ENCODE measurements at regions not wholly inside any gene's neighbourhood (a gene's known extent, or its start where the extent isn't known, plus 50 kb on each side); places are given as distances from the start of the nearest gene placed in this dataset.
A peak's percentile ranks its signal among the peaks of the same experiment; 100 is the strongest.
"Not testable (repeated sequence)": the region's sequence is repeated elsewhere in the genome, so short reads cannot be mapped to it uniquely, and the experiment has no call there.

DNA sequence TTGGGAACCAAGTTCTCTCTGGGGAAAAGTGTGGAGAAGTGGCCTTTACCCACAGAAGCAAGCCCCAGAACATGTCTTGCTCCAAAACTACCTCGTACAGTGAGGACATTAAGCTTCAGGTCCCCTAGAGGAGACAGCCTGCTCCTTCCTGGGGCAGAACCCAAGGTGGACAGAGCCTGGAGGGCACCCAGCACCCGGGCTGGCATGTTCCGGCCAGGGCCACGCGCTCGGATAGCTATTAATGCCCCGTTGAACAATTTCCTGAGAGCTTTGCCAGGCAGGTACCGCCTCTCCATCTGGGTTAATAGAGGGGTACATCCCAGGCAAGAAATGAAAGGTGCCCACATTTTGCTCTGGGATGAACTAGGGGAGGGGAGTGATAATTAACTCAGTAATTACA is 169.0 kb upstream of the GRK3 start:
- DNase-seq (ENCODE audit: low read depth in 2 of 2) = no peak

DNA sequence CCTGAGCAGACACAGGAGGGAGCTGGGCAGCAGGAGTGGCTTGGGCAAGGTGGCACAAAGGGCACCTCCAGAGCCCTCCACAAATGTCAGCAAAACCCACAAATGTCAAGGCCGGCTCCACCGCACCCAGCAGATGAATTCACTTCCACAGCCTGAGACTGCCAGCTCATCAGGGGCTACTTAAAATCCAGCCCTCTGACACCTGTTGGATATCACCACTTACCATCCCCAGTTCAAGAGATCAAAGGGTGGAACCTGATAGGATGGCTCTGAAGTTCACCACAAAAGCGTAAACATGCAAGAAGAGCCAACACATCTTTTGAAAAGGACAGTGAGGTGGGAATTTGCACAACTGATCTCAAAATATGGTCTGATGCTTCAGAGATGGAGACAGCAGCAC is 168.6 kb upstream of the GRK3 start:
- DNase-seq (ENCODE audit: low read depth in 2 of 2) = no peak

DNA sequence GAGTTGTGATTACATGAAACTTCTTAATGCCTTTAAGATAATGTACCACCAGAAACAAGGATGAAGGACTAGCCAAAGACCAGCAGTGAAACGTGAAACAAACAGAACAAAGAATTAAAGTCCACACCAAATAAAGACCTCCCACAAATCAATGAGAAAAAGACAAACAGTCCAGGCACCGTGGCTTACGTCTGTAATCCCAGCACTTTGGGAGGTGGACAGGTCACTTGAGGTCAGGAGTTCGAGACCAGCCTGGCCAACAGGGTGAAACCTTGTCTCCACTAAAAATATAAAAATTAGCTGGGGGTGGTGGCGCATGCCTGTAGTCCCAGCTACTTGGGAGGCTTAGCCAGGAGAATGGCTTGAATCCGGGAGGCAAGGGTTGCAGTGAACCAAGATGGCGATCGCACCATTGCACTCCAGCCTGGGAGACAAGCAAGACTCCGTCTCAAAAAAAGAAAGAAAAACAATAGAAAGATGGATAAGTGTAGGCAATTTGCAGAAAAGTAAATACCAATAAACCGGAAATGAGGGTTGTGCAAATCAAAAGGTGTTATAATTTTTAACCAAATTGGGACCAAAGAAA is 167.8 kb upstream of the GRK3 start:
- DNase-seq (ENCODE audit: low read depth in 2 of 2) = no peak

DNA sequence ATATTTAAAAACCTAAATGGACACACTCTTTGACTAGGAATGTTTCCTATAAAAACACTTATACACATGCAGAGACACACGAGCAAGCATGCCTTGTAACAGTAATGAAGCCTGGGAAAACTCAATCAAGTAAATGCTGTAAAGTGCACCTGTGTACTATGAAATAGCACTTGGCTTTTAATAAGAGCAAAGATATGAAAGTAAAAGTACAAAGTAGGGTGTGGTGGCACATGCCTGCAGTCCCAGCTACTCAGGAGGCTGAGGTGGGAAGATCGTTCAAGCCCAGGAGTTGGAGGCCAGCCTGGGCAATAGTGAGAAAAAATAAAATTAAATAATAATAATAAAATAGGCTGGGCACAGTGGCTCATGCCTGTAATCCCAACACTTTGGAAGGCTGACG is 166.9 kb upstream of the GRK3 start:
- no peak for DNase-seq (ENCODE audit: low read depth in 2 of 2)

DNA sequence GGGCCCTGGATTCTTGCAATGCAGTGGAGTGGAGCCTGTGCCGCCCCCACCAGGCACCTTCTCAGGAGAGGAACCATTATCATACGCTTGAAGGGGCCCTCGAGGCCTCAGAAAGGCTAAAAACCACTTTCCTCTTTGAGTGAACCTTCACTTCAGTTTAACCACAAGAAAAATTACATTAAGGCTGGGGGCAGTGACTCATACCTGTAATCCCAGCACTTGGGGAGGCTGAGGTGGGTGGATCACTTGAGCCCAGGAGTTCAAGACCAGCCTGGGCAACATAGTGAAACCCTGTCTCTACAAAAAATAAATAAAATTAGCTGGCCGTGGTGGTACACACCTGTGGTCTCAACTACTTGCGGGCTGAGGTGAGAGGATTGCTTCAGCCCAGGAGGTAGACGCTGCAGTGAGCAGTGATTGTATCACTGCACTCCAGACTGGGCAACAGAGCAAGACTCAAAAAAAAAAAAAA is 165.8 kb upstream of the GRK3 start:
- peak; percentile 23 to 27 for DNase-seq (ENCODE audit: low read depth in 2 of 2)

DNA sequence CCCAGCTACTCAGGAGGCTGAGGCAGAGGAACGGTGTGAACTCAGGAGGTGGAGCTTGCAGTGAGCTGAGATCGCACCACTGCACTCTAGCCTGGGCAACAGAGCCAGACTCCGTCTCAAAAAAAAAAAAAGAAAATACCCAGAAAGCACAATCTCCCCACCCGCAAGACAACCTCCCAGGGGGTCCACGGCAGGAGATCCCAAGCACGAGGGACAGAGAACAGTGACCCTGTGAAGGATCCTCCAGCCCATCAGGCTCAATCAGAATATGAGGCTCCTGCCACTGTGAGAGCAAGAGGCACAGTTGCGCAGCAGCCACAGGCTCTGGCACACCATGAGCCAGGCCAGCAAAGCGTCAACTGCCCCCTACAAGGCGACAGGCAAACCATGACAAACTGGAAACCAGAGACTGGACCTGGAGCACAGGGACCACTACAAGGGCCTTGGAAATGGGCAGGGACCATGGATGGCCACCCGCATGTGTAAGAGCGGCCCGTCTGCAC is 164.8 kb upstream of the GRK3 start:
- DNase-seq (ENCODE audit: low read depth in 2 of 2) = no peak

DNA sequence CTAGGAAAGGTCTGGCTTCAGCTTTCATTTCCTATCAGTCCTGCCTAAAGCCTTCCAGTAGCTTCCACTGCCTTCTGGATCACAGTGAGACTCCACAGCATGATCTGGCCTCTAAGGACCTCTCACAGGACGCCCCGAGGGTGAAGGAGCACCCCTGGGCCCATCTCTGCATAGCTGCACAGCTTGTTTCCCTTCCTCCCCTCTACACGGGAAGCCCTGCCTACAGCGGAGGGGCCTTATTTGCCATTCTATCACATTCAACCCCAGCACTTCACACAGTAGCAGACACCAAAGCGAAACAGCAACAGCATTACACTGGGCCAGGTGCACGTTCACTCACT is 162.3 kb upstream of the GRK3 start:
- DNase-seq (ENCODE audit: low read depth in 2 of 2) = no peak

DNA sequence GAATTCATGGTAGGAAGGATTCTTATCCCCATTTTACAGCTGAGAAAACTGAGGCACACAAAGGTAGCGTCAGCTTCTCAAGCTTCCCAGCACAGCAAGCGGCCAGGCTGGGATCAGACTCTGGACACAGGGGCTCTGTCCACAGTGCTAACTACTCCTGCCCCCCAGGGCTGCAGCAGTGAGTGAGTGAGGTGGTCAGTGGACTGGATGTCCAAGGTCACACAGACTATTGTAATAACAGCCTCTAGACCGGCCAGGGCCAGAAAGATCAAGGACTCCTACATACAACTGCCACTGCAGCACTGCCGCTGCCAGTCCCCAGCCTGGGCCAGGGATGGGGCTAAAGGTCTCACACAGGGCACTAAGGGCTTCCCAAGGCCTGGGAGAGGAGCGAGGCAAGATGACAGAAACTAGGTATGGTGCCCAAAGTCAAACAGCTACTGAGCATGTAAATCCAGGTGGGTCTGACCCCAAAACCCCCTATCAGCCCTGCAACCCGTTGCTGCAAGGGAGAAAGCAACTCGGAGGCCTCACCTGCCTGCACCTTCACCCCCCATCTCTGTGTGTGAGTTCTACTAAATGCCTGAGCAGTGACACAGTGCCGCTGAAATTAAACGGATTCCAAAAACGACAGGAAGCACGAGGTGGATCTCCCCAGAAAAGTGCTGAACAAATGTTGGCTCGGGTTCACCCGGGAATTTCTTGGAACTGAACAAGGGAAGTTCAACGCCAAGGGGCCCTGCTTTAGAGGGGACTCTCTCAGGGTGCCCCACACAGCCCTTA is 161.8 kb upstream of the GRK3 start:
- no peak for DNase-seq (ENCODE audit: low read depth in 2 of 2)

DNA sequence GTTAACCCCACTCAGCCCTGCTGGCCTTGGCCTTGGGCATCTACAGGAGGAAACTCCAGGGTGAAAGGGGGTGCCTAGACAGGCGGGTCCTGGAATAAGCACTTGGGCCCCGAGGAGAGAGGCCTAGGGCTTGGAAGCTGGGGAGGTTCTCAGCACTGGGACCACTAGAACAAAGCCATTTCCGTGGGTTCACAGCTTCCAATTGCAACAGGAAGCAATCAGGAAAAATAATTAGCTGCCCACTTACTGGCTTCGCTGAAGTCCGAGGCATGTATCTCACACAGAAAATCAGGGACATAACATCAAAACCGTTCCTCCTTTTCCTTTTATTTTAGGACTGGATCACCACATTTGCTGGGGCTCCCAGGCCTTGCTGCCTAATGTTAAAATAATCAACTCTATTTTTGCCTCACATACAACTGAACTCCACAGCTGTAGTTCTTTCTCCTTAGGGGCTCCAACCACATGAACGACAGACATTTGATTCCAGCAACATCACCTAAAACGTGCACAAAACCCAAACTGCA is 161.1 kb upstream of the GRK3 start:
- DNase-seq (ENCODE audit: low read depth in 2 of 2) = no peak

DNA sequence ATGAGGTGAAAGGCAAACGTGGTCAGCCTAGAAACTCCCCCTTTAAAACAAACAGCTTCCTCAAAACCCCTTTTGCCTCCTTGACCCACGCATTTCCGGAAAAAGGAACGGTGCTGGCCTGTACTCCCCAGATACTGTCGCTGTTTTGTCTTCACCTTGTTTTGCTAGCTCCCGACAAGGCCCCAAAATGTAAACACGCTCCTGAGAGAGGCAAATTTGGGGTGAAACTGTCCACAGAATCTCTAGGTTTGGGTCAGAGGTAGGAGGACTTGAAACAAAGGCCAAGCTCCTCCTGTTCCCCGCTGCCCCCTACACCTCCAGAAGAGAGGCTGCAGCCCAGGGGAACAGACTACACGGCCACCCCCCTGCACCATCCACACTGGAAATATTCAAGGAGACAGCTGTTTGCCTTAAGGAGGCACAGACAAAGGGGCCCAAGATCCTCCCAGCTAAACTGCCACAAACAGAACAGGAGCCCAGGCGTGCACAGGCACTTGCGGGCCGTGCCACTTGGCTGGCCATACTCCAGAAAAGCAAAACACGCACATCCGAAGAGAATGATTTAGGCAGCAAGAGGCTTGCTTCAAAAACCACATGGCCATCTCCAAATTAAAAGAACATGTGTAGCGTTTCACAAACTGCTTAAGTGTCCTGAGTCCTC is 160.5 kb upstream of the GRK3 start:
- no peak for DNase-seq (ENCODE audit: low read depth in 2 of 2)

DNA sequence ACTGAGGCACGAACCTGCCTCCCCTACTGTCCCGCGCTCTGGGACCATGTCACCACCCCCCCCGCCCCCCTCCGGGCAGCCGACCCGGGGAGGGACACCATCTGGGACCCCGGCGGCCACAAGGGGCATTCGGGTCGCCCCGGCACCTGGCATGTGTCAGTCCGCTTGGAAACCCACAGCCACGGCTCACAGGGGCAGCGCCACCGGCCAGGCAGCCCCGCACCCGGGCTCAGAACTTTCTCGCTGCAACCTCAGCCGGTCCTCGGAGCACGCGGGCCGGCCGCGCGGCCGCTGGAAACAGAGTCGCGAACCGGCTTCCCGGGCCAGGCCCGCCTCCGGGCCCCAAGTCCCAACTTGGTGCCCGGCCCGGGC is 159.9 kb upstream of the GRK3 start:
- no peak for DNase-seq (ENCODE audit: low read depth in 2 of 2)

DNA sequence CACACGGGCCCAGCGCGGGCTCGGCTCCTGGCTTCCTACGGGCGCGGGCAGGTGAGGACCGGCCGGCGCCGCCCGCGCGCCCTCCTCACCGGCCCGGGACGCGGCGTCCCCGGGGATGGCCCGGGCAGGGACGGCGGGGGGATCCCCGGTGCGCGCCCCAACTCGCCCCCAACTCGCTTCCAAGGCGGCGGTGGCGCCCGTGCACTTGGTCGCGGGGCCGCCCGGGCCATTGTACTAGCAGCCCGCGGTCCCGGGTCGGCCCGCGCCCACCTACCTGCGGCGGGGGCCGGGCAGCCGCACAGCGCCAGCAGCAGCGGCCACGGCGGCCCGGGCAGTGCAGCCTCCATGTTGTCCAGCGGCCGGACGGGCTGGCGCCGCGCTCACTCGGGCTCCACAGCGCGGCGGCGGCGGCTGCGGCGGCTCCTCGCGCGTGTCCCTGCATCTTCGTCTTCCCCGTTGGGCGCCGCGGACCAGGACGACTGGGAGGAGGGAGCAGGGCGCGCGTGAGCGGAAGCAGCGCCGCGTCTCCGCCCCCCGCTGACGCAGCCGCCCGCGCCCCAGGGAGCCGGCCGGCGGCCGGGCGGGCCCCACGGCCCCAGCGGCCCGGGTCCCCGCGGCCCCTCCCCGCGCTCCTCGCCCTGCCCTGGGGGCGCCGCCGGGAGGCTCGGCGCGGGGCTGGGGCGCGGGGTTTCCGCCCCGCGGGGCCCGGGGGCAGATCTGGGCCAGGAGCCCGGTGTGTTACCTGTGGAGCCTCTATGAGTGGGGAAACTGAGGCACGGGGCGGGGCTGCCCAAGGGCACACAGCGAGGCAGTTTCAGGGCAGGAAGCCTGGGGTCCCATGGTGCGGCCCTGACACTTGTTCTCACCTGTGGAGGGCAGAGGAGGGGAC is 159.3 kb upstream of the GRK3 start:
- peak; percentile 52 to 65 for DNase-seq (ENCODE audit: low read depth in 2 of 2)

DNA sequence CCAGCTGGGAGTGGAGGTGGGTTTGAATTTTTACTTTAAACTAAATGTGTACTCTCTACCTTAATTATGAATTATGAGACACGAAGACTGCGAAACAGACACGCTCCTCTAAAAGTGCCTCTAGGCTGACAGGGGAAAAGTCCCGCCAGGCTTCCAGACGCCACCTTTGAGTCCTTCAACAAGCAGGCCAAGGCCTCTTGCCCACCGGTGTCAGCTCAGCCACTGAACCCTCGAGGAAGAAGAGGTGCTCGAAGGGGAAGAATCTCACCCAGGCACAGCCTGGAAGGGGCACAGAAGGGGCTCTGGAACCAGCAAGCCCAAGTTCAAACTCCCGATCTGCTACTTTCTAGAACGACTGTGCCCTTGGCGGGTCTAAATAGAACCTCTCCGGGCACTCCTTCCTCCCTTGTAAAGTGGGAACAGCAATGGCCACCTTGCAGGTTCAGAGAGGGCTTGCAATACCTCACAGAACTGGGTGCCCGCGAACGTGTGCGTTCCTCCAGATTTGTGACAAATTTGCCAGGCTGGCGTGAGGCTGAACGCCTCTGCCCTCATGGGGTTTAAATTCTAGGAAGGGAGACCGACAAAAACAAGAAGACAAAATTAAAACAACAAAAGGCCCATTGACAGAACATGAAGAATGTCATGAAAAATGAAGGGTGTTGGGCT is 158.5 kb upstream of the GRK3 start:
- DNase-seq (ENCODE audit: low read depth in 2 of 2) = no peak

DNA sequence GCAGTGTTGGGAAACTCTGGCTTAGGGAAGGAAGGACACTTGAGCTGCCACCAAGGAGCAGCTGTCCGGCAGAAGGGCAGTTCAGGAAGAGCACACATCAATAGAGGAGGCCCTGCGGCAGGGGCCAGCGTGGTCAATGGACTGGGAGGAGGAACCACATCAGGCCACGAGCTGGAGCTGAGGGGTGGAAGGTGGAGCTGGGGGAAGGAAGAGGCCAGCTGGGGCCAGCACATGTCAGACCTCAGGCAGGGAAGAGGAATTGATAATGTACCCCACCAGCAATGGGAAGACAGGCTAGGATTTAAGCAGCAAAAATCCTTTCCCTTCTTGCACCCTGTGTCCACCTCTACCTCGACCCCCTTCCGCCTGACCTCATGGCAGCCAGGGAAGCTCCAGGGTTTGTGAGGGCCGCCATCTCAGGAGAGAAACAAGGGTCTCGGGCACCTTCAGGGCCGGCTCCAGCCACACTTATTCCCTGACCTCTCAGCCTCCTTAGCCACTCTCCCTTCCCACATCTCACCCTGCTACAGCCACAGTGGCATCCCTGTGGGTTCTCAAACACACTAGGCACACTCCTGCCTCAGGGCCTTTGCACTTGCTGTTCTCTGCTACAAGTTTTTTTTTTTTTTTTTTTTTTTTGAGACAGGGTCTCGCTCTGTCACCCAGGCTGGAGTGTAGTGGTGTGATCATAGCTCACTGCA is 157.8 kb upstream of the GRK3 start:
- DNase-seq (ENCODE audit: low read depth in 2 of 2) = no peak

DNA sequence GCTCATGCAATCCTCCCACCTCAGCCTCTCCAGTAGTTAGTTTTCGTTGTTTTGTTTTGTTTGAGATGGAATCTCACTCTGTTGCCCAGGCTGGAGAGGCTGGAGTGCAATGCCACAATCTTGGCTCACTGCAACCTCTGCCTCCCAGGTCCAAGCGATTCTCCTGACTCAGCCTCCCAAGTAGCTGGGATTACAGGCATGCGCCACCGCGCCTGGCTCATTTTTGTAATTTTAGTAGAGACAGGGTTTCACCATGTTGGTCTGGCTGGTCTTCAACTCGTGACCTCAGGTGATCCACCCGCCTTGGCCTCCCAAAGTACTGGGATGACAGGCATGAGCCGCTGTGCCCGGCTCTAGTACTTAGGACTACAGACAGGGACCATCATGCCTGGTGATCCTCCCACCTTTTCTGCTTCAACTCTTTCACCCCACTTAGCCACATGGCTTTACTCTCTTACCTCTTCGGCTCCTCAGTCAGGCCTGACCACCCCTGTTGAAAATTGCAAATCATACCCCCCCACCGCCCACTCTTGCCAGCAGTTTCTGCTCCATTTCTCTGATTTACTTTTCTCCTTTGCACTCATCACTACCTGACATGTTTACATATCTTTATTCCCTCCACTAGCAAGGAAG is 157.1 kb upstream of the GRK3 start:
- DNase-seq (ENCODE audit: low read depth in 2 of 2) = no peak

DNA sequence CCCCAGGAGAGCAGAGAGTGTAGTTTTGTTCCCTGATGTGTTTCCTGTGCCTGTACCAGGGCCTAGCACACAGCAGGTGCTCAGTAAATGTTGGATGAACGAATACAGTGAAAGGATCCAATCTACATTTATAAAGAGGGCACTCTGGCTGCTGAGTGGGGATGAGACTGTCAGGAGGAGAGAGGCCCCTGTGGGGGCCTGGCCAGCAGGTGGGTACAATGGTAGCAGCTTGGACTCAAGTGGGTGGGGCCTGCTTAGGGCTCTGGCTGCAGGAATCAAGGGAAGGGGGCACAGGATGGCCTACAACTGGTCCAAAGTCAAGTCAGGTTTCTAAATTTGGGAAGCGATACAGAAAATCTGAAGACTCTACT is 156.6 kb upstream of the GRK3 start:
- DNase-seq (ENCODE audit: low read depth in 2 of 2) = no peak

DNA sequence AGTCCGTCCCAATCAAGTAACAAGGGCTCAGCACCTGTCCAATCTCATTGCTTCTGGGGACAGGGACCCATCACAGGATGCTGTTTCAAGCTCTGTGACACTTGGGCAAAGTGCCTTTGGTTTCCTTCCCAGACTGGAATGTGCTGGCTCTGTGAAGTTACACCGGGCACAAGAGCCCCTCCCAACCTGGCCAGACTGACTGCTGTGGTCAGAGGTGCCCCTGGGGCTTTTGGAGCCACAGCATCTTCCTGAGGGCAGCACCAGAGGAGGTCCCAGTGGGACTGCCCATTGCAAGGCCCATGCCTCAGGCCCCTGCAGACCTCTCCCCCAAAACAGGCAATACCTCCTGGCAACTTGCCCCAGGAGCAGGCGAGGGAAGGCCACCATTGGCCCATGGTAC is 155.2 kb upstream of the GRK3 start:
- DNase-seq (ENCODE audit: low read depth in 2 of 2) = no peak

DNA sequence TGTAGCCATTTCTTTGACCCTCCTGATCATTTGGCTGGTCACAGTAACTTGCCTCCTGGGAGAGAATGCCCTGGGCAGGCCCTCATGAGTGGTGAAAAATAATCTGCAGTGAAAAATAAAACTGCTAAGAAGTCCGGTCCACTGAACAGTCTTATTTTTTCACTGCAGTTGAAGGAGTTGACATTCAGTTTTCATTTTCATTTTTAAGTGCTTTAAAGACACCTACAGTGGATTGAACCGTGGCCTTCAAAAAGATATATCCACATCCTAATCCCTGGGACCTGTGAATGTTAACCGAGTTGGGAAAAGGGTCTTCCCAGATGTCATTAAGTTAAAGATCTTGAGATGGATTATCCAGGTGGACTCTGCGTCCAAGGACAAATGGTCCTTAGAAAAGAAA is 153.6 kb upstream of the GRK3 start:
- no peak for DNase-seq (ENCODE audit: low read depth in 2 of 2)

DNA sequence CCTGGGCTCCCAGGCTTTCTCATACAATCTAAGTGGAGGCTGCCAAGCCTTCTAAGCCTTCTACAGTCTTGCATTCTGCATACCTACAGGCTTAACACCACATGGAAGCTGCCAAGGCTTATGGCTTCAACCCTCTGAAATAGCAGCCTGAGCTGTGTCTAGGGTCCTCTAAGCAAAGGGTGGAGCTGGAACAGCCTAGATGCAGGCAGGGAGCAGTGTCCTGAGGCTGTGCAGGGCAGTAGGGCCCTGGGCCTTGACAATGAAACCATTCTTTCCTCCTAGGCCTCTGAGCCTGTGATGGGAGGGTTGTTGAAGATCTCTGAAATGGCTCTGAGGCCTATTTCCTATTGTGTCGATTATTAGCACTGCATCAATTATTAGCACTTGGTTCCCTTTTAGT is 150.9 kb upstream of the GRK3 start:
- no peak for DNase-seq (ENCODE audit: low read depth in 2 of 2)

DNA sequence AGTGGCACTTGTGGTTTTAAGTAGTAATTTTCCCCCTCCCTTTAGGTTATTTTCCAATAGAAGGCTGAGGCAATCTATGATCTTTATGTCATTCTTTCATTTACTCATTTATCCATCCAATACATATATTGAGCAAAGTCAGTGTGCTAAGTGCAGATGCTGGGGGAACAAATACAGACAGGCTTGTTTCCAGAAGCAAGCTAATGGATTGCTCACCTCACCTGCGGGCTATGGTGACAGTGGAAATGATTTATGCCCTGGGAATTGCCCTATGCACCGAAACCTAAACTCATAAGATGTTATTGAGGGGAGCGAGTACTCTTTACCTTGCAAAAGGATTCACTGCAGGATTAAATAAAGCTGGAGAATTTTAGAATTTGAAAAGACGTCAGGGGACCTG is 148.7 kb upstream of the GRK3 start:
- DNase-seq (ENCODE audit: low read depth in 2 of 2) = not testable (repeated sequence)

Data from stimulated activated CD4-positive, alpha-beta T cell treated with anti-CD3 and anti-CD28 coated beads, Interleukin-4, amount 100 ng/mL, for 48 hours (primary cell).